ENCODE measurements at regions not wholly inside any gene's neighbourhood (a gene's known extent, or its start where the extent isn't known, plus 50 kb on each side); places are given as distances from the start of the nearest gene placed in this dataset.

GRCh38 chr1:229095325-229095724 lies 175.6 kb upstream of the RAB4A start:
- TF ChIP-seq CTCF (IDR thresholded peaks at IDR 0.05) = no peak
- intact Hi-C loops (cut with DNase I) = no loop called here
- Histone ChIP-seq H3K27ac (no peak overlapping the region), H3K4me3 (no peak overlapping the region), H3K4me1 (peaks cover 7% of the 10 kb centered on the region), H3K9me3 (no peaks in the 10 kb centered on the region), H3K36me3 (no peaks in the 10 kb centered on the region), H3K27me3 (ENCODE audit: low read depth) (no peaks in the 10 kb centered on the region)
- ATAC-seq = no peak
- DNase-seq = no peak

GRCh38 chr1:229097356-229097755 lies 173.6 kb upstream of the RAB4A start:
- Histone ChIP-seq H3K27ac (no peak overlapping the region), H3K27me3 (ENCODE audit: low read depth) (no peaks in the 10 kb centered on the region), H3K4me1 (peaks cover 4% of the 10 kb centered on the region), H3K36me3 (no peaks in the 10 kb centered on the region), H3K4me3 (no peak overlapping the region), H3K9me3 (no peaks in the 10 kb centered on the region)
- DNase-seq (no peak), ATAC-seq (no peak)
- intact Hi-C loops (cut with DNase I) = no loop called here
- no peak for TF ChIP-seq CTCF (IDR thresholded peaks at IDR 0.05)

- TF ChIP-seq CTCF (IDR thresholded peaks at IDR 0.05) = no peak
- Histone ChIP-seq H3K4me3 (no peak overlapping the region), H3K36me3 (no peaks in the 10 kb centered on the region), H3K9me3 (no peaks in the 10 kb centered on the region), H3K27ac (no peak overlapping the region), H3K4me1 (no peaks in the 10 kb centered on the region), H3K27me3 (ENCODE audit: low read depth) (no peaks in the 10 kb centered on the region)
- ATAC-seq (no peak), DNase-seq (no peak)
- intact Hi-C loops (cut with DNase I) = no loop called here
Measured at GRCh38 chr1:229098361-229098760, 172.6 kb upstream of the RAB4A start.

- ATAC-seq = no peak
- no peak overlapping the region for H3K27ac ChIP-seq
- H3K27me3 ChIP-seq (ENCODE audit: low read depth) = no peaks in the 10 kb centered on the region
- intact Hi-C loops (cut with DNase I) = no loop called here
- no peaks in the 10 kb centered on the region for H3K4me1 ChIP-seq
- DNase-seq = no peak
- no peak for TF ChIP-seq CTCF (IDR thresholded peaks at IDR 0.05)
- H3K4me3 ChIP-seq = no peak overlapping the region
- H3K9me3 ChIP-seq = no peaks in the 10 kb centered on the region
- H3K36me3 ChIP-seq = no peaks in the 10 kb centered on the region
Measured at GRCh38 chr1:229098903-229099578, 171.9 kb upstream of the RAB4A start.

- H3K4me1 ChIP-seq = no peaks in the 10 kb centered on the region
- DNase-seq = no peak
- no peak overlapping the region for H3K4me3 ChIP-seq
- no peak overlapping the region for H3K27ac ChIP-seq
- TF ChIP-seq CTCF (IDR thresholded peaks at IDR 0.05) = no peak
- intact Hi-C loops (cut with DNase I) = no loop called here
- no peak for ATAC-seq
- no peaks in the 10 kb centered on the region for H3K9me3 ChIP-seq
- no peaks in the 10 kb centered on the region for H3K27me3 ChIP-seq (ENCODE audit: low read depth)
- H3K36me3 ChIP-seq = no peaks in the 10 kb centered on the region
Measured at GRCh38 chr1:229101011-229101871, 169.7 kb upstream of the RAB4A start.

Measured in lower lobe of right lung (tissue), 2 donors.